NB4 (cell line): ENCODE measurements at regions not wholly inside any gene's neighbourhood (a gene's known extent, or its start where the extent isn't known, plus 50 kb on each side); places are given as distances from the start of the nearest gene placed in this dataset.

Experiments
- DNase-seq: peaks from one replicate; pipeline ENCODE4 v3.0.0; 2010; ENCODE audit warnings: low read depth
- H3K4me3 ChIP-seq: one replicate; pipeline ENCODE4 v1.5.1; 2011; ENCODE audit warnings: mild to moderate bottlenecking, low read depth, low read length, moderate library complexity
- MYC ChIP-seq: IDR thresholded peaks from 2 replicates; pipeline ENCODE4 v1.6.1; 2011; ENCODE audit warnings: low read depth, low read length
- POLR2A ChIP-seq: IDR thresholded peaks from 2 replicates; pipeline ENCODE4 v1.6.1; 2011; ENCODE audit warnings: mild to moderate bottlenecking; ENCODE audit not compliant: insufficient read length; ENCODE audit errors: extremely low read depth
- TF ChIP-seq, protein P1 (sequence below): IDR thresholded peaks from 2 replicates; pipeline ENCODE4 v1.6.1; 2011; ENCODE audit warnings: low read depth, low read length
- TF ChIP-seq, protein P2 (sequence below): IDR thresholded peaks from one replicate; pipeline ENCODE4 v1.5.1; 2012; ENCODE audit warnings: low read depth, low read length

DNA sequence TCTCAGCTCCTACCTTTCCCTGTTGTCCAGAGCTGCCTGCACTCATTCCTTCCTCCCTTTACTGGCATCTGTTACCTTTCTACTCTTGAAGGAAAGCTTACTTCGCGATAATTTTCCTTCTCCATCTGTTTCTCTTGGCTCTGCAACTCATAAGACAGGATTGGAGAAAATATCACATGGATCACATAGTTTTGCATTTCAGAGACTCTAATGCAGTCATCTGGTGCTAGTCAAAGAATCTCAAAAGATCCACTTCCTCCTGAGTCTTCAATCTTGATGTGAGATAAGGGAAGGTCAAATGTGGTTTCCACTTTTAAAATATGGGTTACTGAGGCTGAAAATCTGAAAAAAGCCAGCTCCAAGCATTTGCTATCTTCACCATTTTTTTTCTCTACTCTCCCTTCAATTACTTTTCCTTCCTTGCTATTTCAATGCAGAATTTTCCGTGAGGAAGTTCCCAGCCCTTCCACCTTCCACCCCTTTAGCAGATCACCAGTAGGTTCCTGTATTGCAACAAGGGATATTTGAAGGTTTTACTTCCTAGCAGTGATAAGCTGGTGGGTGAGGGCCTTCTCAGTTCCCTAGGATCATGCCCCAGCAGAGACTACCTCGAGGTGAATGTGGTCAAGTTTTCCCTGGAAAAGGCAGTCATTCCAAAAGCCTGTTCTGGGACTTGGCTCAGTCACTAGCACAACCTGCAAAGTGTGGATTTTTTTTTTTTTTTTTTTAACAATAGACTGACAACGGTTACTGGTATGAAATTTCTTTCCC is 62.8 kb upstream of the LRRC1 start:
- no peak overlapping the region for H3K4me3 ChIP-seq
- no peak for DNase-seq
- TF ChIP-seq, protein P1, sequence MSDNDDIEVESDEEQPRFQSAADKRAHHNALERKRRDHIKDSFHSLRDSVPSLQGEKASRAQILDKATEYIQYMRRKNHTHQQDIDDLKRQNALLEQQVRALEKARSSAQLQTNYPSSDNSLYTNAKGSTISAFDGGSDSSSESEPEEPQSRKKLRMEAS, result no peak
- no peak for TF ChIP-seq MYC
- TF ChIP-seq POLR2A, result no peak
- TF ChIP-seq, protein P2, sequence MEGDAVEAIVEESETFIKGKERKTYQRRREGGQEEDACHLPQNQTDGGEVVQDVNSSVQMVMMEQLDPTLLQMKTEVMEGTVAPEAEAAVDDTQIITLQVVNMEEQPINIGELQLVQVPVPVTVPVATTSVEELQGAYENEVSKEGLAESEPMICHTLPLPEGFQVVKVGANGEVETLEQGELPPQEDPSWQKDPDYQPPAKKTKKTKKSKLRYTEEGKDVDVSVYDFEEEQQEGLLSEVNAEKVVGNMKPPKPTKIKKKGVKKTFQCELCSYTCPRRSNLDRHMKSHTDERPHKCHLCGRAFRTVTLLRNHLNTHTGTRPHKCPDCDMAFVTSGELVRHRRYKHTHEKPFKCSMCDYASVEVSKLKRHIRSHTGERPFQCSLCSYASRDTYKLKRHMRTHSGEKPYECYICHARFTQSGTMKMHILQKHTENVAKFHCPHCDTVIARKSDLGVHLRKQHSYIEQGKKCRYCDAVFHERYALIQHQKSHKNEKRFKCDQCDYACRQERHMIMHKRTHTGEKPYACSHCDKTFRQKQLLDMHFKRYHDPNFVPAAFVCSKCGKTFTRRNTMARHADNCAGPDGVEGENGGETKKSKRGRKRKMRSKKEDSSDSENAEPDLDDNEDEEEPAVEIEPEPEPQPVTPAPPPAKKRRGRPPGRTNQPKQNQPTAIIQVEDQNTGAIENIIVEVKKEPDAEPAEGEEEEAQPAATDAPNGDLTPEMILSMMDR, result no peak

DNA sequence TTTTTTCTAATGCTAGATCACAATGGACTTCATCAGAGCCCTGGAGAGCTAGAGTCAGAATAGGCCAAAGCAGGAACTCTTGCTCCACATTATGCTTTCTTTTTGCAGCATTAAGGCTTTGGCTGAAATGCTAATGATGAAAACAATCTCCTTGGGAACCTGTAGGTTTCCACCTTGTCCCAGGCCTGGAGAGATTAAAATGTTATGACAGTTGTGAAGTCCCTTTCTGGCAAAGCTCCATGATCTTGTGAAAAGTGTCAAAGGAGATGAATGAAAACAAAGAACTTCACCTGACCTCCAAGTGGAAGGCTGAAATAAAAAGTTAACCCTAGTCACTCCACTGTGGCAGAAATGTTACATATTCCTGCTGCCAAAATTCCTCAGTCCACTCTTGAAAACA is 64.0 kb upstream of the LRRC1 start:
- H3K4me3 ChIP-seq, result no peak overlapping the region
- DNase-seq, result no peak
- TF ChIP-seq MYC (no peak), POLR2A (no peak)
- TF ChIP-seq, protein P2, result no peak
- TF ChIP-seq, protein P1, result no peak

DNA sequence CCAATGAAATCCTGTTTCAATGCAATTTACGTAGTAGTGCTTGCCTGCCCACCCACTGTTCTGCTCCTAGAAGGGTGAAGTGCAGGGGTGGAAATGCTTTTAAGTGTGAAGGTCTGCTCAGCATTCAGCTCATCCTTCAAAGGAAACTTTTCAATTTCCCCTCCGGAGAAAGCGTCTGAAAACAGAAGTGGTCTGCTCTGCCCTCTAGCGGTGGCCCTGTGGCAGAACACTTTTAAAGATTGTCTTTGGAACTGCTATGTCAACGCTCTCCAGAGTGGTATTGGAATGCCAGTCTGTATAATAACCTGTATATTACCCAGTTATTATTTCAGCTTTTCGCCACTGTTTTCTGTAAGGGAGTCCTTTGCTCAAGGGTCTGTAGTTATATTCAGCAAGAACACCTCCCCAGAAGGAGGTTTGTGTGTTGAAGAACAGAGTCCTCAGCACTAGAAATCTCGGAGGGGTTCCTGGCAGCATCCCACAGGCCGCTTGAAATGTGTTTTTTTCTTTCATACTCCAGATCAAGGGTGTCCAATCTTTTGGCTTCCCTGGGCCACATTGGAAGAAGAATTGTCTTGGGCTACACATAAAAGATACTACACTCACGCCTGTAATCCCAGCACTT is 63.1 kb upstream of the KLHL31 start:
- H3K4me3 ChIP-seq, result no peak overlapping the region
- TF ChIP-seq, protein P2, result peak; percentile 93
- TF ChIP-seq, protein P1, result no peak
- DNase-seq, result peak; percentile 59

DNA sequence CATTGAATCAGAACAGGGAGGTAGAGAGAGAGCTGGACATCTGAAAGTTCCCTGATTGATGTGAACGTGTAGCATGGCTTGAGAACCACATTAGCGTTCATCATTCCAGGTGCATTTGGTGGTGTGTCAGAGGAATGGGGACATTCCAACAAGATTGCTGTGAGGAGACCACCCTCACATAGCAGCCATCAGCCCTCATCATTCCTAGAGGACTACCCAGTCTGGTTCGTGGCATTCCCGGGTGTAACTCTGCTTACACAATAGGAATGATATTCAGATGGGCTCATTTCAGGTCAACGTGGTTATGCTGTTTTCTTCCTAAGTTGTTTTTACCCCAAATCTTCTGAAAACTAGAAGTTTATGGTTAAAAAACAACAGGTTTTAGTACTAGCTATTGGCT is 62.2 kb upstream of the KLHL31 start:
- no peak for DNase-seq
- H3K4me3 ChIP-seq, result no peak overlapping the region
- TF ChIP-seq, protein P2, result no peak
- TF ChIP-seq POLR2A (no peak), MYC (no peak)
- TF ChIP-seq, protein P1, result no peak

DNA sequence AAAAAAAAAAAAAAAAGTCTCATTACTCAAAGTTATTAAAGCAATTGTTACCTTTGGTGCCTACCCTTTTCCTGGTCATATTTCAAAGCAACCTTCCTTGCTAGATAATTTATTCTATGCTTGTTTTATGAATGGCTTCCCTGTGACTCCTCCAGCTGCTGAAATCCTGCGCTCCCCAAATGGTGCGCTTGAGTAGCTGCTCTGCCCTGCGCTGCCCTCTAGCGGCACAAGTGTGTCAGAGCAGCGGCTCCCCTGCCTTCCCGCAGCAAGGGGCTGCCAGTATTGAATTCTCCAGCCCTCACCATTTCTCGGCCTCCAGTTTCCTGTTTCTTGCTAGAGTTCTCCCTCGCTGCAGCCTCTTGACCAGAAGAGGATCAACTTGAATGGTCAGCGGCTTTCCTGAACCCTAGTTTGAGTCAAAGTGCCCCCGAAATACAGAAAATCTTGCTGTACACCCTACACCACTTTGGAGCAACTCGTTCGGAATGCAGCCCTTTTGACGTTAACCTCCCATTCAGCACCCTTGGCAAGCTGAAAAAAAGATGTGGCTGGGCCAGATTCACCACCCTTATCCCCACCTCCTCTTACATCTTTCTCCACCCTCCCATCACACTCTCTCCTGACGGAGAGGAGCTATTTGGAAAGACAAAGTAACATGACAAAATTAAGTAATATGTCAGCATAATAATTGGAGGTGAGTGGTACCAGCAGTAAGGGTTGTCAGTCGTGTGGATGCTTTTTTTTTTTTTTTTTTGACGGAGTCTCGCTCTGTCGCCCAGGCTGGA is 60.4 kb upstream of the KLHL31 start:
- TF ChIP-seq, protein P1, result no peak
- TF ChIP-seq, protein P2, result peak; percentile 96
- TF ChIP-seq MYC, result no peak
- TF ChIP-seq POLR2A, result no peak
- no peak overlapping the region for H3K4me3 ChIP-seq
- peak; percentile 81 for DNase-seq
